ENCODE measurements at regions not wholly inside any gene's neighbourhood (a gene's known extent, or its start where the extent isn't known, plus 50 kb on each side); places are given as distances from the start of the nearest gene placed in this dataset.

- TF ChIP-seq DEAF1 (CRISPR knock-in tag; IDR thresholded peaks at IDR 0.05) (no peak), REST (IDR thresholded peaks at IDR 0.05; ENCODE audit: borderline replicate concordance) (no peak), REST (CRISPR knock-in tag; IDR thresholded peaks at IDR 0.05; ENCODE audit: low read depth) (no peak), HMG20A (CRISPR knock-in tag; conservative IDR thresholded peaks at IDR 0.05) (no peak), EP300 (IDR thresholded peaks at IDR 0.05; ENCODE audit: low read length) (no peak), CTCF (IDR thresholded peaks at IDR 0.05 in 2 of 3, conservative IDR thresholded peaks at IDR 0.05 in 1 of 3; ENCODE audit: insufficient read depth in 2 of 3, low read depth in 1 of 3, low read length in 3 of 3) (no peak), USF1 (CRISPR knock-in tag; IDR thresholded peaks at IDR 0.05) (no peak), SREBF2 (CRISPR knock-in tag; IDR thresholded peaks at IDR 0.05) (no peak), CREB1 (IDR thresholded peaks at IDR 0.05) (no peak), CREB1 (CRISPR knock-in tag; IDR thresholded peaks at IDR 0.05) (no peak), ETV6 (IDR thresholded peaks at IDR 0.05; ENCODE audit: borderline replicate concordance in 1 of 2, low read depth in 2 of 2, low read length in 1 of 2) (no peak), ETV6 (CRISPR knock-in tag; IDR thresholded peaks at IDR 0.05; ENCODE audit: borderline replicate concordance) (no peak), RAD21 (CRISPR knock-in tag; conservative IDR thresholded peaks at IDR 0.05 in 1 of 2, IDR thresholded peaks at IDR 0.05 in 1 of 2) (no peak)
Observed at GRCh38 chr18:57258131-57258777, 94.1 kb upstream of the ST8SIA3 start.
